GM12872 (cell line): ENCODE measurements at regions not wholly inside any gene's neighbourhood (a gene's known extent, or its start where the extent isn't known, plus 50 kb on each side); places are given as distances from the start of the nearest gene placed in this dataset.

Experiments used
- CTCF ChIP-seq: IDR thresholded peaks from 3 replicates; pipeline ENCODE4 v1.5.1; 2011; ENCODE audit warnings: low read depth, mild to moderate bottlenecking, low read length, moderate library complexity; ENCODE audit not compliant: insufficient read depth

DNA sequence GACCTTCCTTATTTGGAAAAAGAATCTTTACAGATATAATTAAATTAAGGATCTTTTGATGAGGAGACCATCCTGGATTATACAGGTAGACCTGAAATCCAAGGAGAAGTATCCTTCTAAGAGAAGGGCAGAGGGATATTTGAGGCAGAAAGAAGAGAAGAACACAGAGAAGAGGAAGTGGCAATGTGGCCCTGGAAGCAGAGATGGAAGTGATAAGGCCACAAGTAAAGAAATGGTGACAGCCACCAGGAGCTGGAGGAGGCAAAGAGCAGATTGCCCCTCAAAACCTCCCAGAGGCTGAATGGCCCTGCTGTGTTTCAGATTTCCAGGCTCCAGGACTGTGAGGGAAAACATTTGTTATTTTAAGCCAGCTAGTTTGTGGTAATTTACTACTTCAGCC lies 93.0 kb upstream of the ANKRD55 start:
- TF ChIP-seq CTCF, result no peak

DNA sequence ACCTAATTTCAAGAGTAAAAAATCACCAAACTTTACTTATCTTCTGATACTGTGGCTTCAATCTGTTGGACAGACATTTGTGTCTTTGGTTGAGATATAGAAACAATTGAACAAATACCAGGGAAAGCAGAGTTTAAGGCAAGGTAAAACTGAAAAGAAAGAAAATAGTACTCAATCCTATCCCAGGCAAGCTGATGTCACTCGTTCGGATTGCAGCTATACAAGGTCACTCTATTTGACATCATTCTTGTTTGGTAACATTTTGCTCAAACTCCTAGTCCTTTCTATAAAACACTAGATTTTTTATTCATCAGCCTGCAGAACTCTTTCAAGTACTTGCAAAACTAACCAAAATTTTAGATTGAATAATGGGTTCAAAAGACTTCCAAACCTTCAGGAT lies 91.9 kb upstream of the ANKRD55 start:
- no peak for TF ChIP-seq CTCF

GRCh38 chr5:56323505-56323904 lies 90.4 kb upstream of the ANKRD55 start:
- no peak for TF ChIP-seq CTCF

DNA sequence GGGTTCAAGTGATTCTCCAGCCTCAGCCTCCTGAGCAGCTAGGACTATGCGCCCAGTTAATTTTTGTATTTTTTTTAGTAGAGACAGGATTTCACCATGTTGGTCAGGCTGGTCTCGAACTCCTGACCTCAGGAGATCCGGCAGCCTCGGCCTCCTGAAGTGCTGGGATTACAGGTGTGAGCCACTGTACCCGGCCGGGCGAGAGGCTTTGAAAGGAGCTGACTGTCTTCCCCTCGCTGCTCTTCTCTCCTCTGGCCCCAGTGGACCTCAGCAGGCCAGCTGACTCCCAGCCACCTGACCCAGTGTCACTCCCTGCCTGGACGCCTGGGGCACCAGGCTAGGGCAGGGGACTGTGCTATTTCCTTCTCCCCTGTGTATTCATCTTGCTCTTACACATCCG lies 89.5 kb upstream of the ANKRD55 start:
- no peak for TF ChIP-seq CTCF

DNA sequence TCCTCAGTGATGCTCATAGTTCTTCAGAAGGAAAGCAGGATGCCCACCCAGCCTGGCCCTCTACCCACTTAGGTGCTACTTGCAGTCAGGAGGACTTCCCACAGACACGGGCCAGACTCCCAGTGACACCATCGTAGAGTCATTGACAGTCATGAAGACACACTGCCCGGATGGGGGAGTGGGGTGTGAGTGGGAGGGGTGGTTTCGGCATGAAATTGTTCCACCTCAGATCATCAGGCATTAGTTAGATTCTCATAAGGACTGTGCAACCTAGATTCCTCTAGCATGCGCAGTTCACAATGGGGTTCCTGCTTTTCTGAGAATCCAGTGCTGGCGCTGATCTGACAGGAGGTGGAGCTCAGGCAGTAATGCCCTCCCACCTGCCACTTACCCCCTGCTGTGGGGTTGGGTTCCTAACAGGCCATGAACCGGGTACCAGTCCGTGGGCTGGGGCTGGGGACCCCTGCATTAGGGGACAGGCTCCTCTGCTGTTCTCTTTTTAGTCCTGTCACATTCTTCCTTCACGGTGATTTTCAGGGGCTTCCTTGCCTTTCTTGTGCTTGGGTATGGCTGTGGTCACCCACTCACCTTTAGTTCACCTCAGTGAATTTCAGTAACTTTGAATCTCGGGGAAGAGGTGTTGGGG lies 88.2 kb upstream of the ANKRD55 start:
- no peak for TF ChIP-seq CTCF

- TF ChIP-seq CTCF, result no peak
These were observed 87.6 kb upstream of the ANKRD55 start for GRCh38 chr5:56320686-56321085.

GRCh38 chr5:56319526-56320181 lies 86.5 kb upstream of the ANKRD55 start:
- TF ChIP-seq CTCF, result no peak
